SK-N-SH (cell line): ENCODE measurements at regions not wholly inside any gene's neighbourhood (a gene's known extent, or its start where the extent isn't known, plus 50 kb on each side); places are given as distances from the start of the nearest gene placed in this dataset.

Experiments used
- CTCF ChIA-PET: fragments of 300-600, 350-600 bp; formaldehyde crosslinking; extraction: SDS; loops from one replicate; lab custom pipeline; 2021; lab: Yijun Ruan, JAX
- POLR2A ChIA-PET: fragments of 350-600 bp; sonication (Branson Sonifier 250); formaldehyde crosslinking; extraction: SDS; loops from one replicate; lab custom pipeline; 2020; ENCODE audit warnings: antibody characterized with exemption, inconsistent platforms; lab: Yijun Ruan, JAX
- DNase-seq: peaks from one replicate; pipeline ENCODE4 v3.0.0; 2012
- H2AFZ ChIP-seq: fragments of 200-600 bp; sonication (generic); 2 replicates; pipeline ENCODE4 v1.8.1; 2016; ENCODE audit warnings: antibody characterized with exemption, mild to moderate bottlenecking, low read depth
- H3F3A ChIP-seq: fragments of 200-600 bp; sonication (generic); replicated peaks from 2 replicates; pipeline ENCODE3; 2016; ENCODE audit warnings: antibody characterized with exemption, mild to moderate bottlenecking; ENCODE audit not compliant: insufficient read depth
- H3K27ac ChIP-seq, 2 experiments: fragments of 200-500 bp in 1 of 2; fragments of 200-600 bp in 1 of 2; sonication (Bioruptor generic) in 1 of 2; sonication (generic), shearing (Covaris generic) in 1 of 2; 2 replicates each; pipeline versions ENCODE4 v1.5.1 to v1.6.1; 2014 to 2016; ENCODE audit warnings: low read depth in 2 of 2, inconsistent platforms in 1 of 2, low read length in 1 of 2, mild to moderate bottlenecking in 1 of 2, mixed read lengths in 1 of 2
- H3K27me3 ChIP-seq: fragments of 200-600 bp; sonication (generic), shearing (Covaris generic); 2 replicates; pipeline ENCODE4 v1.6.1; 2016; ENCODE audit warnings: mixed run types; ENCODE audit not compliant: insufficient read depth
- H3K36me3 ChIP-seq, 2 experiments: fragments of 200-500 bp in 1 of 2; fragments of 200-600 bp in 1 of 2; sonication (Bioruptor generic) in 1 of 2; sonication (generic) in 1 of 2; replicated peaks in 1 of 2; 2 replicates each; pipeline versions ENCODE3 to v1.5.1; 2014 to 2016; ENCODE audit warnings: low read length in 1 of 2, mild to moderate bottlenecking in 1 of 2; ENCODE audit not compliant: insufficient read depth in 2 of 2, control insufficient read depth in 1 of 2
- H3K4me1 ChIP-seq, 2 experiments: fragments of 200-500 bp in 1 of 2; fragments of 200-600 bp in 1 of 2; sonication (Bioruptor generic) in 1 of 2; sonication (generic), shearing (Covaris generic) in 1 of 2; 2 replicates each; pipeline versions ENCODE4 v1.5.1 to v1.6.1; 2014 to 2016; ENCODE audit warnings: low read depth in 1 of 2, low read length in 1 of 2, mixed run types in 1 of 2; ENCODE audit not compliant: insufficient read depth in 2 of 2, control insufficient read depth in 1 of 2
- H3K4me2 ChIP-seq: fragments of 200-600 bp; sonication (generic), shearing (Covaris generic); 2 replicates; pipeline ENCODE4 v1.6.1; 2017; ENCODE audit warnings: mixed run types
- H3K4me3 ChIP-seq, 2 experiments: fragments of 200-500 bp in 1 of 2; fragments of 200-600 bp in 1 of 2; sonication (Bioruptor generic) in 1 of 2; sonication (generic), shearing (Covaris generic) in 1 of 2; 2 replicates each; pipeline versions ENCODE4 v1.5.1 to v1.8.1; 2014 to 2016; ENCODE audit warnings: low read depth in 2 of 2, inconsistent platforms in 1 of 2, low read length in 1 of 2, mild to moderate bottlenecking in 1 of 2, mixed read lengths in 1 of 2, moderate library complexity in 1 of 2
- H3K79me2 ChIP-seq: fragments of 200-600 bp; sonication (generic); 2 replicates; pipeline ENCODE4 v1.8.1; 2017; ENCODE audit warnings: mild to moderate bottlenecking; ENCODE audit not compliant: insufficient read depth
- H3K9ac ChIP-seq: fragments of 200-600 bp; sonication (generic); 2 replicates; pipeline ENCODE4 v1.6.1; 2017; ENCODE audit warnings: mixed run types
- H3K9me2 ChIP-seq: fragments of 200-600 bp; sonication (generic); 2 replicates; pipeline ENCODE4 v1.6.1; 2017; ENCODE audit warnings: mixed run types
- H3K9me3 ChIP-seq: fragments of 200-600 bp; sonication (generic); 2 replicates; pipeline ENCODE4 v1.6.1; 2017; ENCODE audit warnings: mixed run types, mild to moderate bottlenecking, moderate library complexity
- H4K20me1 ChIP-seq: fragments of 200-600 bp; sonication (generic); 2 replicates; pipeline ENCODE4 v1.6.1; 2017; ENCODE audit warnings: mild to moderate bottlenecking, mixed run types; ENCODE audit not compliant: insufficient read depth
- ELF1 ChIP-seq: IDR thresholded peaks from 2 replicates; pipeline ENCODE4 v1.4.0; 2012
- FOXM1 ChIP-seq: IDR thresholded peaks from 2 replicates; pipeline ENCODE4 v1.4.0; 2012; ENCODE audit warnings: low read depth, mild to moderate bottlenecking
- GABPA ChIP-seq: IDR thresholded peaks from 2 replicates; pipeline ENCODE4 v1.4.0; 2012; ENCODE audit warnings: low read depth, mild to moderate bottlenecking
- GATA2 ChIP-seq: sonication (generic); formaldehyde crosslinking; IDR thresholded peaks from 2 replicates; pipeline ENCODE4 v1.5.0; 2020; ENCODE audit warnings: mild to moderate bottlenecking, missing genetic modification reagents
- MEF2A ChIP-seq: IDR thresholded peaks from 2 replicates; pipeline ENCODE4 v1.4.0; 2012; ENCODE audit warnings: low read depth, borderline replicate concordance
- NRF1 ChIP-seq: IDR thresholded peaks from 2 replicates; pipeline ENCODE4 v1.6.1; 2012; ENCODE audit warnings: low read depth, mild to moderate bottlenecking, low read length
- RAD21 ChIP-seq: IDR thresholded peaks from 2 replicates; pipeline ENCODE4 v1.6.1; 2012; ENCODE audit warnings: mild to moderate bottlenecking, low read length
- RCOR1 ChIP-seq: fragments of 150-350 bp; IDR thresholded peaks from 2 replicates; pipeline ENCODE4 v1.6.1; 2017; ENCODE audit warnings: antibody characterized with exemption, low read length
- RXRA ChIP-seq: IDR thresholded peaks from 2 replicates; pipeline ENCODE4 v1.4.0; 2012; ENCODE audit warnings: low read depth, mild to moderate bottlenecking, borderline replicate concordance
- TCF12 ChIP-seq: IDR thresholded peaks from 2 replicates; pipeline ENCODE4 v1.4.0; 2012
- TEAD4 ChIP-seq: IDR thresholded peaks from 2 replicates; pipeline ENCODE4 v1.4.0; 2012; ENCODE audit warnings: mild to moderate bottlenecking, borderline replicate concordance; ENCODE audit not compliant: insufficient read depth
- WGBS: methylation state at CpG from one replicate; pipeline ENCODE4 v1.1.6; 2017; ENCODE audit warnings: low lambda C conversion rate; 5-methylcytosine and 5-hydroxymethylcytosine counted together
- TF ChIP-seq, protein P1 (sequence below): IDR thresholded peaks from 2 replicates; pipeline ENCODE4; 2012
- TF ChIP-seq, protein P2 (sequence below): IDR thresholded peaks from 2 replicates; pipeline ENCODE4 v1.4.0; 2012; ENCODE audit warnings: low read depth, borderline replicate concordance
- TF ChIP-seq, protein P3 (sequence below): IDR thresholded peaks from 2 replicates; pipeline ENCODE4 v1.4.0; 2012; ENCODE audit warnings: low read depth
- TF ChIP-seq, protein P4 (sequence below): fragments of 150-350 bp; IDR thresholded peaks from 2 replicates; pipeline ENCODE4 v1.6.1; 2017; ENCODE audit warnings: antibody characterized with exemption, low read length, low read depth, borderline replicate concordance

DNA sequence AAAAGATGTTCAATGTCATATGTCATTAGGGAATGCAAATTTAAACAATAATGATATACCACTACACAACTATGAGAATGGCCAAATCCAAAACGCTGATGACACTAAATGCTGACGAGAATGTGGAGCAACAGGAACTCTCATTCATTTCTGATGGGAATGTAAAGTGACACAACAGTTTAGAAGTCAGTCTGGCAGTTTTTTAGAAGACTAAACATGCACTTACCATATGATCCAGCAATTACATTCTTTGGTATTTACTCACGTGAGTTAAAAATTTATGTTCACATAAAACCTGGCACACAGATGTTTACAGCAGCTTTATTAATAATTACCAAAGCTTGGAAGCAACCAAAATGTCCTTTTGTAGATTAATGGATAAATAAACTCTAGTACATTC is 110.4 kb upstream of the C1orf21 start:
- H3K4me1 ChIP-seq, result peaks cover 0 to 7% of the 10 kb centered on the region in 2 experiments; a peak in 2 of 4 replicates

DNA sequence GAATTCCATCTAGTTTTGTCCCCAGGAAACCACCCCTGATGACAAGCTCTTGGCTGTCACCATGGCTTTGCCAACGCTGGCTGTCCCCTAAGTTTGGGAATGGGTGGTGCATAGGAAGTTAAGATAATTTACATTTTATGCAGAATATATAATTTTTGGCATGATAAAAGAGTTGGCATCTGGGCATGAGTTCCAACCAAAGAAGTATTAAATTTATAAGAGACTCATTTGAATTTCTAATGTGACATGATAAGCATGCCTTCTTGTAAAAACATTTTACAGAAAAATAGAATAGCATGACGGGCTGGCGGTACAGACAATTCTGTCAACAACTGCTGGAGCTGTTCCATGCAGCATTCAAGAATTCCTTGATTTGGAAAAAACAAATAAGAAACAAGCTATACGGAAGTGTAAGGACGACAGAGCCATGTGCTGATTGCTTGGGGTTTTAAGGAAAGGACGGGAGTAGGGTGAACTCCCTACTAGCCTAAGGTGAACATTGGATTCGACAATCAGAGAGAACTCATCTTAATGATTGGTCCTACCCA is 106.8 kb upstream of the C1orf21 start:
- Histone ChIP-seq H2AFZ (no peak overlapping the region), H3K79me2 (no peaks in the 10 kb centered on the region), H3K4me3 (no peak overlapping the region), H3K36me3 (no peaks in the 10 kb centered on the region), H3F3A (no peaks in the 10 kb centered on the region), H4K20me1 (no peaks in the 10 kb centered on the region), H3K4me1 (peaks cover 0 to 6% of the 10 kb centered on the region in 2 experiments; a peak in 2 of 4 replicates), H3K27me3 (no peaks in the 10 kb centered on the region), H3K9me3 (no peaks in the 10 kb centered on the region), H3K9ac (no peak overlapping the region), H3K4me2 (no peak overlapping the region), H3K9me2 (no peaks in the 10 kb centered on the region), H3K27ac (no peak overlapping the region)
- TF ChIP-seq NRF1 (no peak), RAD21 (no peak)
- no peak for DNase-seq
- 70% methylated on average over 7 of the region's 7 CpGs for WGBS
- ChIA-PET CTCF (interaction anchor here (1.0 kb wide), 1 partner anchor 18 kb away, joined by 3 read pairs; no protein-coding TSS in a partner anchor), POLR2A (no interaction called here)

More for the DNA sequence above, 110.4 kb upstream of the C1orf21 start:
- H3K4me2 ChIP-seq, result no peak overlapping the region
- CTCF ChIA-PET, result no interaction called here
- H3K27ac ChIP-seq, result no peak overlapping the region
- H3K36me3 ChIP-seq, result no peaks in the 10 kb centered on the region
- TF ChIP-seq FOXM1, result no peak
- TF ChIP-seq RXRA, result no peak
- no peak for TF ChIP-seq TCF12
- no peak for TF ChIP-seq TEAD4
- TF ChIP-seq ELF1, result no peak
- no peak for TF ChIP-seq GATA2 (CRISPR knock-in tag)
- TF ChIP-seq, protein P1, sequence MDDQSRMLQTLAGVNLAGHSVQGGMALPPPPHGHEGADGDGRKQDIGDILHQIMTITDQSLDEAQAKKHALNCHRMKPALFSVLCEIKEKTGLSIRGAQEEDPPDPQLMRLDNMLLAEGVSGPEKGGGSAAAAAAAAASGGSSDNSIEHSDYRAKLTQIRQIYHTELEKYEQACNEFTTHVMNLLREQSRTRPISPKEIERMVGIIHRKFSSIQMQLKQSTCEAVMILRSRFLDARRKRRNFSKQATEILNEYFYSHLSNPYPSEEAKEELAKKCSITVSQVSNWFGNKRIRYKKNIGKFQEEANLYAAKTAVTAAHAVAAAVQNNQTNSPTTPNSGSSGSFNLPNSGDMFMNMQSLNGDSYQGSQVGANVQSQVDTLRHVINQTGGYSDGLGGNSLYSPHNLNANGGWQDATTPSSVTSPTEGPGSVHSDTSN, result no peak
- TF ChIP-seq, protein P2, sequence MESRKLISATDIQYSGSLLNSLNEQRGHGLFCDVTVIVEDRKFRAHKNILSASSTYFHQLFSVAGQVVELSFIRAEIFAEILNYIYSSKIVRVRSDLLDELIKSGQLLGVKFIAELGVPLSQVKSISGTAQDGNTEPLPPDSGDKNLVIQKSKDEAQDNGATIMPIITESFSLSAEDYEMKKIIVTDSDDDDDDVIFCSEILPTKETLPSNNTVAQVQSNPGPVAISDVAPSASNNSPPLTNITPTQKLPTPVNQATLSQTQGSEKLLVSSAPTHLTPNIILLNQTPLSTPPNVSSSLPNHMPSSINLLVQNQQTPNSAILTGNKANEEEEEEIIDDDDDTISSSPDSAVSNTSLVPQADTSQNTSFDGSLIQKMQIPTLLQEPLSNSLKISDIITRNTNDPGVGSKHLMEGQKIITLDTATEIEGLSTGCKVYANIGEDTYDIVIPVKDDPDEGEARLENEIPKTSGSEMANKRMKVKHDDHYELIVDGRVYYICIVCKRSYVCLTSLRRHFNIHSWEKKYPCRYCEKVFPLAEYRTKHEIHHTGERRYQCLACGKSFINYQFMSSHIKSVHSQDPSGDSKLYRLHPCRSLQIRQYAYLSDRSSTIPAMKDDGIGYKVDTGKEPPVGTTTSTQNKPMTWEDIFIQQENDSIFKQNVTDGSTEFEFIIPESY, result no peak
- no peak for TF ChIP-seq GABPA
- no peak for TF ChIP-seq MEF2A
- TF ChIP-seq RCOR1, result no peak
- TF ChIP-seq, protein P3, sequence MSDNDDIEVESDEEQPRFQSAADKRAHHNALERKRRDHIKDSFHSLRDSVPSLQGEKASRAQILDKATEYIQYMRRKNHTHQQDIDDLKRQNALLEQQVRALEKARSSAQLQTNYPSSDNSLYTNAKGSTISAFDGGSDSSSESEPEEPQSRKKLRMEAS, result no peak
- TF ChIP-seq, protein P4, sequence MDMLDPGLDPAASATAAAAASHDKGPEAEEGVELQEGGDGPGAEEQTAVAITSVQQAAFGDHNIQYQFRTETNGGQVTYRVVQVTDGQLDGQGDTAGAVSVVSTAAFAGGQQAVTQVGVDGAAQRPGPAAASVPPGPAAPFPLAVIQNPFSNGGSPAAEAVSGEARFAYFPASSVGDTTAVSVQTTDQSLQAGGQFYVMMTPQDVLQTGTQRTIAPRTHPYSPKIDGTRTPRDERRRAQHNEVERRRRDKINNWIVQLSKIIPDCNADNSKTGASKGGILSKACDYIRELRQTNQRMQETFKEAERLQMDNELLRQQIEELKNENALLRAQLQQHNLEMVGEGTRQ, result no peak
- TF ChIP-seq, all 33 proteins: peak for 0
- no peak overlapping the region for H3K9ac ChIP-seq
- no peak overlapping the region for H2AFZ ChIP-seq
- H3K4me3 ChIP-seq, result no peak overlapping the region
- no peaks in the 10 kb centered on the region for H3F3A ChIP-seq
- H3K9me2 ChIP-seq, result no peaks in the 10 kb centered on the region
- POLR2A ChIA-PET, result no interaction called here
- H3K9me3 ChIP-seq, result no peaks in the 10 kb centered on the region
- DNase-seq, result no peak
- 67% methylated on average over 3 of the region's 3 CpGs for WGBS
- H3K79me2 ChIP-seq, result no peaks in the 10 kb centered on the region
- no peaks in the 10 kb centered on the region for H4K20me1 ChIP-seq
- no peaks in the 10 kb centered on the region for H3K27me3 ChIP-seq
